OCI-LY1 (cell line): ENCODE measurements at regions not wholly inside any gene's neighbourhood (a gene's known extent, or its start where the extent isn't known, plus 50 kb on each side); places are given as distances from the start of the nearest gene placed in this dataset.

Experiments used
- CTCF ChIP-seq: fragments of 200-600 bp; sonication (generic), shearing (Covaris generic); IDR thresholded peaks from 2 replicates; pipeline ENCODE4 v1.5.1; 2017; ENCODE audit warnings: mild to moderate bottlenecking, antibody characterized with exemption, low read length, moderate library complexity, mixed read lengths
- EZH2 ChIP-seq: fragments of 200-600 bp; sonication (generic), shearing (Covaris generic); IDR thresholded peaks from 2 replicates; pipeline ENCODE4 v1.8.0; 2017; ENCODE audit warnings: borderline replicate concordance, mixed run types, mild to moderate bottlenecking, antibody characterized with exemption, low read length, moderate library complexity, mixed read lengths

DNA sequence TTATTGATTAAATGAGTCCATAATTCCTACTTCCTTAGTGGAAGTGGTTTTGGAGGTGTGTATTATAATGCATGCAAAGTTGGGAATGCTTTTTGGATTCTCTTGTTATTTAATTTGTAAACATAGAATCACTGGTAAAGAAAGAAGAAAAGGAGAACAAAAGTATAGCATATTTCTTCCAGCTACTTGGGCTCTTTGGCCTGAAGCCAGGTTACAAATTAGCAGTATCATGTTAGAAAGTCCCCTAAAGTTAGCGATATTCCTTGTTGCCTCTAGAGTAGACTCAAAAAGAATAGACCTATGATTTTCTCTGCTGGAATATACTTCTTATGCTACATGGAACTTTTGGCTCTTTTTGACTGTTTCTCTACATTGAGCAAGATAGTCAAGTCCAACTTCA lies 60.6 kb upstream of the CD28 start:
- no peak for TF ChIP-seq CTCF
- TF ChIP-seq EZH2: no peak
